Fibroblast of skin of right quadriceps (primary cell): ENCODE measurements at regions not wholly inside any gene's neighbourhood (a gene's known extent, or its start where the extent isn't known, plus 50 kb on each side); places are given as distances from the start of the nearest gene placed in this dataset.

Experiments
- DNase-seq: peaks from one replicate; pipeline ENCODE4 v3.0.0-alpha.2; 2013

GRCh38 chr10:58885146-58885545, 291.3 kb upstream of the PHYHIPL start:
- DNase-seq, result no peak

- DNase-seq, result peak; percentile 24
These were observed 290.6 kb upstream of the PHYHIPL start for GRCh38 chr10:58885686-58886345.

- no peak for DNase-seq
These were observed 290.0 kb upstream of the PHYHIPL start for GRCh38 chr10:58886406-58886805.

GRCh38 chr10:58887474-58887873, 289.0 kb upstream of the PHYHIPL start:
- DNase-seq, result no peak

GRCh38 chr10:58888957-58889356, 287.5 kb upstream of the PHYHIPL start:
- DNase-seq, result no peak

- peak; percentile 51 for DNase-seq
These were observed 284.4 kb upstream of the PHYHIPL start for GRCh38 chr10:58892031-58892531.

GRCh38 chr10:58894929-58895328, 281.5 kb upstream of the PHYHIPL start:
- DNase-seq, result no peak

GRCh38 chr10:58896229-58896628, 280.2 kb upstream of the PHYHIPL start:
- no peak for DNase-seq

- no peak for DNase-seq
These were observed 279.2 kb upstream of the PHYHIPL start for GRCh38 chr10:58897236-58897635.

GRCh38 chr10:58897708-58898107, 278.7 kb upstream of the PHYHIPL start:
- no peak for DNase-seq

GRCh38 chr10:58898854-58899573, 277.4 kb upstream of the PHYHIPL start:
- no peak for DNase-seq

- no peak for DNase-seq
These were observed 275.3 kb upstream of the PHYHIPL start for GRCh38 chr10:58901092-58901646.

GRCh38 chr10:58903071-58903470, 273.4 kb upstream of the PHYHIPL start:
- no peak for DNase-seq

GRCh38 chr10:58909881-58910280, 266.6 kb upstream of the PHYHIPL start:
- peak; percentile 41 for DNase-seq

GRCh38 chr10:58913717-58914116, 262.7 kb upstream of the PHYHIPL start:
- DNase-seq, result no peak

- DNase-seq, result no peak
These were observed 257.6 kb upstream of the PHYHIPL start for GRCh38 chr10:58918887-58919286.

- peak; percentile 89 for DNase-seq
These were observed 256.4 kb upstream of the PHYHIPL start for GRCh38 chr10:58919927-58920654.

- no peak for DNase-seq
These were observed 255.8 kb upstream of the PHYHIPL start for GRCh38 chr10:58920655-58921003.

GRCh38 chr10:58921421-58921855, 255.0 kb upstream of the PHYHIPL start:
- no peak for DNase-seq

GRCh38 chr10:58925381-58925780, 251.1 kb upstream of the PHYHIPL start:
- no peak for DNase-seq

GRCh38 chr10:58930500-58930899, 245.9 kb upstream of the PHYHIPL start:
- DNase-seq, result peak; percentile 86

- DNase-seq, result peak; percentile 76
These were observed 244.3 kb upstream of the PHYHIPL start for GRCh38 chr10:58932126-58932525.

- peak; percentile 75 for DNase-seq
These were observed 243.7 kb upstream of the PHYHIPL start for GRCh38 chr10:58932577-58933314.
